HG03439 (cell line): ENCODE measurements at regions not wholly inside any gene's neighbourhood (a gene's known extent, or its start where the extent isn't known, plus 50 kb on each side); places are given as distances from the start of the nearest gene placed in this dataset.
A peak's percentile ranks its signal among the peaks of the same experiment; 100 is the strongest.
"Not testable (repeated sequence)": the region's sequence is repeated elsewhere in the genome, so short reads cannot be mapped to it uniquely, and the experiment has no call there.

ENCODE experiments used
- ATAC-seq: cut with Tn5 transposase; IDR thresholded peaks from one replicate; pipeline ENCODE4 v1.9.1; 2021; ENCODE audit warnings: mild to moderate bottlenecking, moderate library complexity; ENCODE audit not compliant: unreplicated experiment

GRCh38 chr6:140806431-140806830, 1326.3 kb upstream of the GJE1 start:
- ATAC-seq = no peak

GRCh38 chr6:140794544-140794943, 1338.2 kb upstream of the GJE1 start:
- ATAC-seq = no peak

- no peak for ATAC-seq
These were observed 1342.6 kb upstream of the GJE1 start for GRCh38 chr6:140790109-140790508.

- ATAC-seq = no peak
These were observed 1343.3 kb upstream of the GJE1 start for GRCh38 chr6:140789466-140789865.

GRCh38 chr6:140785926-140786325, 1346.8 kb upstream of the GJE1 start:
- no peak for ATAC-seq

- no peak for ATAC-seq
These were observed 1348.2 kb upstream of the GJE1 start for GRCh38 chr6:140784573-140784972.

- not testable (repeated sequence) for ATAC-seq
These were observed 1349.2 kb upstream of the GJE1 start for GRCh38 chr6:140783504-140783903.

GRCh38 chr6:140782941-140783340, 1349.8 kb upstream of the GJE1 start:
- no peak for ATAC-seq

GRCh38 chr6:140779991-140780596, 1352.6 kb upstream of the GJE1 start:
- ATAC-seq = no peak

- no peak for ATAC-seq
These were observed 1353.4 kb upstream of the GJE1 start for GRCh38 chr6:140779341-140779740.

- no peak for ATAC-seq
These were observed 1354.9 kb upstream of the GJE1 start for GRCh38 chr6:140777780-140778179.

GRCh38 chr6:140775061-140775460, 1357.7 kb upstream of the GJE1 start:
- no peak for ATAC-seq

- peak; percentile 100 for ATAC-seq
These were observed 1358.6 kb upstream of the GJE1 start for GRCh38 chr6:140774080-140774505.

- ATAC-seq = no peak
These were observed 1359.4 kb upstream of the GJE1 start for GRCh38 chr6:140773276-140773675.

- ATAC-seq = no peak
These were observed 1360.1 kb upstream of the GJE1 start for GRCh38 chr6:140772576-140772975.

GRCh38 chr6:140768133-140768532, 1364.6 kb upstream of the GJE1 start:
- ATAC-seq = no peak

GRCh38 chr6:140766999-140767398, 1365.7 kb upstream of the GJE1 start:
- ATAC-seq = no peak

GRCh38 chr6:140758169-140758877, 1374.4 kb upstream of the GJE1 start:
- ATAC-seq = no peak

GRCh38 chr6:140752234-140752633, 1377.8 kb upstream of the CITED2 start:
- ATAC-seq = no peak

- no peak for ATAC-seq
These were observed 1372.7 kb upstream of the CITED2 start for GRCh38 chr6:140747114-140747513.

- ATAC-seq = peak; percentile 92
These were observed 1370.3 kb upstream of the CITED2 start for GRCh38 chr6:140744659-140745320.

- no peak for ATAC-seq
These were observed 1361.8 kb upstream of the CITED2 start for GRCh38 chr6:140736231-140736630.
